GM18505 (cell line): ENCODE measurements at regions not wholly inside any gene's neighbourhood (a gene's known extent, or its start where the extent isn't known, plus 50 kb on each side); places are given as distances from the start of the nearest gene placed in this dataset.
"Not testable (repeated sequence)": the region's sequence is repeated elsewhere in the genome, so short reads cannot be mapped to it uniquely, and the experiment has no call there.

Experiments
- ATAC-seq: cut with Tn5 transposase; IDR thresholded peaks from one replicate; pipeline ENCODE4 v1.9.1; 2021; ENCODE audit not compliant: unreplicated experiment
- POLR2A ChIP-seq: IDR thresholded peaks from 4 replicates; pipeline ENCODE4 v1.6.1; 2011; ENCODE audit warnings: borderline replicate concordance; ENCODE audit not compliant: insufficient read depth, insufficient read length; ENCODE audit errors: extremely low read depth

GRCh38 chr1:55812281-55812680 lies 597.1 kb upstream of the USP24 start:
- TF ChIP-seq POLR2A: no peak
- ATAC-seq: no peak

GRCh38 chr1:55808263-55808662 lies 593.1 kb upstream of the USP24 start:
- no peak for ATAC-seq
- TF ChIP-seq POLR2A: no peak

- TF ChIP-seq POLR2A: no peak
- no peak for ATAC-seq
Measured at GRCh38 chr1:55803429-55803828, 588.3 kb upstream of the USP24 start.

- TF ChIP-seq POLR2A: no peak
- no peak for ATAC-seq
Measured at GRCh38 chr1:55801481-55801880, 586.3 kb upstream of the USP24 start.

GRCh38 chr1:55800503-55800902 lies 585.3 kb upstream of the USP24 start:
- no peak for ATAC-seq
- TF ChIP-seq POLR2A: no peak

- no peak for TF ChIP-seq POLR2A
- ATAC-seq: no peak
Measured at GRCh38 chr1:55793856-55794255, 578.7 kb upstream of the USP24 start.

GRCh38 chr1:55792870-55793269 lies 577.7 kb upstream of the USP24 start:
- no peak for ATAC-seq

GRCh38 chr1:55789466-55789865 lies 574.3 kb upstream of the USP24 start:
- no peak for TF ChIP-seq POLR2A
- ATAC-seq: no peak

More at GRCh38 chr1:55792870-55793269, 577.7 kb upstream of the USP24 start:
- no peak for TF ChIP-seq POLR2A

- TF ChIP-seq POLR2A: no peak
- ATAC-seq: no peak
Measured at GRCh38 chr1:55786396-55786795, 571.2 kb upstream of the USP24 start.

- ATAC-seq: not testable (repeated sequence)
Measured at GRCh38 chr1:55784941-55785450, 569.8 kb upstream of the USP24 start.

- TF ChIP-seq POLR2A: no peak
- no peak for ATAC-seq
Measured at GRCh38 chr1:55781944-55782482, 566.8 kb upstream of the USP24 start.

- no peak for ATAC-seq
- no peak for TF ChIP-seq POLR2A
Measured at GRCh38 chr1:55781003-55781402, 565.8 kb upstream of the USP24 start.

GRCh38 chr1:55777545-55777944 lies 562.4 kb upstream of the USP24 start:
- no peak for TF ChIP-seq POLR2A

GRCh38 chr1:55775007-55775406 lies 559.8 kb upstream of the USP24 start:
- TF ChIP-seq POLR2A: no peak
- no peak for ATAC-seq

More at GRCh38 chr1:55777545-55777944, 562.4 kb upstream of the USP24 start:
- ATAC-seq: no peak

- no peak for ATAC-seq
- no peak for TF ChIP-seq POLR2A
Measured at GRCh38 chr1:55774446-55774845, 559.3 kb upstream of the USP24 start.

GRCh38 chr1:55773211-55773940 lies 558.2 kb upstream of the USP24 start:
- no peak for TF ChIP-seq POLR2A
- ATAC-seq: no peak
